ENCODE measurements at regions not wholly inside any gene's neighbourhood (a gene's known extent, or its start where the extent isn't known, plus 50 kb on each side); places are given as distances from the start of the nearest gene placed in this dataset.
"Not testable (repeated sequence)": the region's sequence is repeated elsewhere in the genome, so short reads cannot be mapped to it uniquely, and the experiment has no call there.

DNA sequence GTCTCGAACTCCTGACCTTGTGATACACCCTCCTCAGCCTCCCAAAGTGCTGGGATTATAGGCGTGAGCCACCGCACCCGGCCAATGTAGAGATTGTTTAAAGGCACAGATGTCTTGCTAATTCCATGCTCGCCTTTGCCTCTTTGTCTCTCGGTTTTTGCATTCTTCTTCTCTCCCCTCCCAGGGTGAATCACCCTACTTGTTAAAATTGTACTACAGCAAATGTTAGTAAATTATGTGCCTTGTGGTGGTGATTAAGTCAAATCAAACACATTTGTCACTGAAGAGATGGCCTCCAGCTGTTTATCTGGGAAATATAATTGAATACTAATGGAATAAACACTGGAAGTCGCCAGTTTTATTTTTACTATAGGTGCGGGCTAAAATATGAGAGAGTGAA lies 384.4 kb upstream of the AUTS2 start:
- Histone ChIP-seq H3K4me1 (no peaks in the 10 kb centered on the region), H3K27ac (no peak overlapping the region), H3K4me3 (no peak overlapping the region), H3K36me3 (no peaks in the 10 kb centered on the region), H3K9me3 (no peaks in the 10 kb centered on the region), H3K27me3 (no peaks in the 10 kb centered on the region)
- DNase-seq: no peak
- TF ChIP-seq EP300 (IDR thresholded peaks at IDR 0.05) (no peak), POLR2AphosphoS5 (IDR thresholded peaks at IDR 0.05) (no peak), POLR2A (IDR thresholded peaks at IDR 0.05) (no peak)
- TF ChIP-seq, protein P1, sequence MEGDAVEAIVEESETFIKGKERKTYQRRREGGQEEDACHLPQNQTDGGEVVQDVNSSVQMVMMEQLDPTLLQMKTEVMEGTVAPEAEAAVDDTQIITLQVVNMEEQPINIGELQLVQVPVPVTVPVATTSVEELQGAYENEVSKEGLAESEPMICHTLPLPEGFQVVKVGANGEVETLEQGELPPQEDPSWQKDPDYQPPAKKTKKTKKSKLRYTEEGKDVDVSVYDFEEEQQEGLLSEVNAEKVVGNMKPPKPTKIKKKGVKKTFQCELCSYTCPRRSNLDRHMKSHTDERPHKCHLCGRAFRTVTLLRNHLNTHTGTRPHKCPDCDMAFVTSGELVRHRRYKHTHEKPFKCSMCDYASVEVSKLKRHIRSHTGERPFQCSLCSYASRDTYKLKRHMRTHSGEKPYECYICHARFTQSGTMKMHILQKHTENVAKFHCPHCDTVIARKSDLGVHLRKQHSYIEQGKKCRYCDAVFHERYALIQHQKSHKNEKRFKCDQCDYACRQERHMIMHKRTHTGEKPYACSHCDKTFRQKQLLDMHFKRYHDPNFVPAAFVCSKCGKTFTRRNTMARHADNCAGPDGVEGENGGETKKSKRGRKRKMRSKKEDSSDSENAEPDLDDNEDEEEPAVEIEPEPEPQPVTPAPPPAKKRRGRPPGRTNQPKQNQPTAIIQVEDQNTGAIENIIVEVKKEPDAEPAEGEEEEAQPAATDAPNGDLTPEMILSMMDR (IDR thresholded peaks at IDR 0.05): no peak
- intact Hi-C loops (cut with DNase I): no loop called here
- 63 to 67% methylated on average over 8 of the region's 8 CpGs for WGBS, 2 donors

DNA sequence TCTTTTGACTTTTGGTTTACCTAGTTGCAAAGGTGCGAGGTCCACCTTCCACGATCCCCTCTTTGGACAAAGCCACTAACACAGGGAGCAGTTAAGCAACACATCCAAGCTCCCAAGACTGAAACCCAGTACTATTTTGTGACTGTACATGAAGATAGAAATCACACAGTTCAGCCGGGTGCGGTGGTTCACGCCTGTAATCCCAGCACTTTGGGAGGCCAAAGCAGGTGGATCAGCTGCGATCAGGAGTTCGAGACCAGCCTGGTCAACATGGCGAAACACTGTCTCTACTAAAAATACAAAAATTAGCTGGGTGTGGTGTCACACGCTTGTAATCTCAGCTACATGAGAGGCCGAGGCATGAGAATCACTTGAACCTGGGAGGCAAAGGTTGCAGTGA lies 382.8 kb upstream of the AUTS2 start:
- intact Hi-C loops (cut with DNase I); H3K27me3 ChIP-seq; H3K9me3 ChIP-seq; DNase-seq; H3K4me3 ChIP-seq; H3K4me1 ChIP-seq; H3K27ac ChIP-seq; H3K36me3 ChIP-seq: not testable (repeated sequence)
- WGBS, 2 donors: 92 to 93% methylated on average over 10 of the region's 10 CpGs

DNA sequence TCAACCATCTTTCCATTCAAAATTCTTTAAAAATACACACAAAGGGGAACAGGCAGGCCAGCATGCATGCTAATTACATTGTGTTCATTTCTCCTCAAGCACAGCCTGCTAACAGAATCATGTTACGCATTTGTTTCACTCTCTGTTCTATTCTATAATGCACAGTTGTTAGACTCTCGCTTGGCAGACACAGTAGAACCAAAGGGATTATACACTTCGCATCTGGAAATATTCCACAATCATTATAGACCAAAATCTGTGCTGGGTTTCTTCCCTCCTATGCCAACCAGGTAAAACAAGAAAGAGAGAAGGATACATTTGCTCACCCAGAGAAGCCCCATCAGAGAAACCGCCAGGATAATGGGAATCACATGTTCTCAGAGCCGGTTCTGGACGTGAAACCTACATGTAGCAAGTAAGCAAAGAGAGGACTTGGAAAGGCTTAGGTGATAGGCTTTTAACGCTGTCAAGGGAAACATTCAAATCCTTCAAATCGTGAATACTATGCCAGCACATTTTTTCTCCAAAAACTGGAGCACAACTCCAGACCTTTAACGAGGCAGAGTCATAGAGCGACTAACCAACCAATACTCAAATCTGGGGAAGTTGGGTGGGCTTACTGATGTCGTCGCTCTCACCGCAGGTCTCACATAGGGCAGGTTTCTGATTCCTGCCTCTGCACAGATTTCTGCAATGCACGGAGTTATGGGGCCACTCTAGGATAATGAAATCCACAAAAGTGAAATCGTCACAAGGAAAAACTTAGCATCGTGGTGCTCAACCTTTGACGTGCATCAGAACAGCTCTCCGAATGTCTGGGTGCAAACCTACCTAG lies 380.5 kb upstream of the AUTS2 start:
- no peaks in the 10 kb centered on the region for H3K9me3 ChIP-seq
- no peaks in the 10 kb centered on the region for H3K27me3 ChIP-seq
- 85 to 88% methylated on average over 18 of the region's 18 CpGs for WGBS, 2 donors
- TF ChIP-seq EP300 (IDR thresholded peaks at IDR 0.05) (no peak), POLR2A (IDR thresholded peaks at IDR 0.05) (no peak), POLR2AphosphoS5 (IDR thresholded peaks at IDR 0.05) (no peak)
- TF ChIP-seq, protein P1 (IDR thresholded peaks at IDR 0.05): no peak
- no peaks in the 10 kb centered on the region for H3K4me1 ChIP-seq
- intact Hi-C loops (cut with DNase I): no loop called here
- no peak overlapping the region for H3K27ac ChIP-seq
- no peak for DNase-seq
- no peaks in the 10 kb centered on the region for H3K36me3 ChIP-seq
- H3K4me3 ChIP-seq: no peak overlapping the region

DNA sequence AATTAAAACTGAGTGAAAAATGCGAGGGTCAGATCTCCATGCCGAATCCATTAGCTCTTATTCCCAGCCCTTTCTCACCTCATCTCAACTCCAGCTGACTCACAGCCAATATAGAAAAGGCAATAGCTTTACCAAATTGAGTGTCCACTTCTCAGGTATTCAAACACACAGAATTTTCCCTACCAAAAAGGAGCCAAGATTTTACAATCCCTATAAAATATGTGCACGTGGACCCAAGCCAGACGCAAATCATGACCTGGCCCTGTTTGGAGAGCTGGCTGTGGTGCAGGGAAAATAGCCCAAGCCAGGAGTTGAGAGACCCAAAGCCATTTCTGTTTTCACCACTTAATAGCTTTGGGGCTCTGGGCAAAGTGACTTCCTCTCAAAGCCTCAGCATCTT lies 379.7 kb upstream of the AUTS2 start:
- no peaks in the 10 kb centered on the region for H3K9me3 ChIP-seq
- no peak overlapping the region for H3K4me3 ChIP-seq
- no peak overlapping the region for H3K27ac ChIP-seq
- no peaks in the 10 kb centered on the region for H3K36me3 ChIP-seq
- DNase-seq: no peak
- H3K27me3 ChIP-seq: no peaks in the 10 kb centered on the region
- no peaks in the 10 kb centered on the region for H3K4me1 ChIP-seq
- intact Hi-C loops (cut with DNase I): no loop called here
- TF ChIP-seq, protein P1 (IDR thresholded peaks at IDR 0.05): no peak
- no peak for TF ChIP-seq POLR2AphosphoS5 (IDR thresholded peaks at IDR 0.05)
- TF ChIP-seq POLR2A (IDR thresholded peaks at IDR 0.05): no peak
- no peak for TF ChIP-seq EP300 (IDR thresholded peaks at IDR 0.05)
- WGBS, 2 donors: 57 to 73% methylated on average over 4 of the region's 4 CpGs

DNA sequence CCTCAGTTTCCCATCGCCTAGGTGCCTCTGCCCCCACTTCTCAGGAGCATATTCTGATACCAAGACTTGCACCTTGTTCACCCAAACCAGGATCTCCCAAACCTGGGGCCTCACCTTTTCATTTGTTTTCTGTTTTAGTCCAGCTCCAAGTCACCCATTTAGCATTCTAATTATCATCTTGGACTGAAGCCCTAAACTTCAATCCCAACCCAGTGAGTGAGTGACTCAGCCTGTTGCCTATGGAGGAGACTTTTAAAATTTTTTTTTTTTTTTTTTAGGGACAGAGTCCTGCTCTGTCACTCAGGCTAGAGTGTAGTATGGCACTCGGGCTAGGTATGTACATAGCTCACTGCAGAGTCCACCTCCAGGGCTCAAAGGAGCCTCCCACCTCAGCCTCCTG lies 378.9 kb upstream of the AUTS2 start:
- Histone ChIP-seq H3K4me3 (no peak overlapping the region), H3K27me3 (no peaks in the 10 kb centered on the region), H3K4me1 (no peaks in the 10 kb centered on the region), H3K36me3 (no peaks in the 10 kb centered on the region), H3K9me3 (no peaks in the 10 kb centered on the region), H3K27ac (no peak overlapping the region)
- no peak for DNase-seq
- TF ChIP-seq POLR2AphosphoS5 (IDR thresholded peaks at IDR 0.05) (no peak), EP300 (IDR thresholded peaks at IDR 0.05) (no peak), POLR2A (IDR thresholded peaks at IDR 0.05) (no peak)
- TF ChIP-seq, protein P1 (IDR thresholded peaks at IDR 0.05): no peak
- intact Hi-C loops (cut with DNase I): no loop called here
- whole genome bisulfite sequencing, 2 donors: 74 to 84% methylated on average over 2 of the region's 2 CpGs
